GM21619 (cell line): ENCODE measurements at regions not wholly inside any gene's neighbourhood (a gene's known extent, or its start where the extent isn't known, plus 50 kb on each side); places are given as distances from the start of the nearest gene placed in this dataset.

Experiments
- ATAC-seq: cut with Tn5 transposase; IDR thresholded peaks from one replicate; pipeline ENCODE4 v1.9.1; 2021; ENCODE audit not compliant: unreplicated experiment

DNA sequence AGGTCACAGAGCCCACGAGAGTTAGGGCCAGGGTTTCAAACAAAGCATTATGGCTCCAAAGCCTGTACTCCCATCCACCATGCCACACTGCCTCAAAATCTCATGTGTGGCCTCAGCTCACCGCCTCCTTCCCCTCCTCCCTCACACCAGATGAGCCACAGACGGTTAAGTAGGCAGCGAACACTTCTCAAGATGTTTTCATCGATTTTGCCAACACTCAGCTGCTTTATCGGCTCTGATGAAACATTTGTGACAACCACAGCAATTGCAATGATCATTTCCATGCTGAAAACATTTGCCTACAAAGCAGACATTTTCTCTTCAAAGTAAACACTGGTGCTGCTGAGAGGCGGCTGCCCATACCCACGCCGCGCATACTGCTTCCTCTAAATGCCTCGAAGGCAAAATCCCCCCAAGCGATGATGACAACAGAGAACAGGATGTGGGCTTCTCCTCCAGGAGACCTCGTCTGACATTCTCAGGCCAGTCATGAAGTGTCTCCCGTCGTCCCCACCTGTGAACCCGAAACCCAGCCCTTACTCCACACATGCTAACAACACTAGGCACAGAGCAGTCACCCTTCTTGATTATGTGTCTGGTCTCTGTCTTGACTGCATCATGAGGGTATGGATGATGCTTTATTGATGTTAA lies 599.2 kb downstream of the SOX6 start:
- ATAC-seq: no peak

DNA sequence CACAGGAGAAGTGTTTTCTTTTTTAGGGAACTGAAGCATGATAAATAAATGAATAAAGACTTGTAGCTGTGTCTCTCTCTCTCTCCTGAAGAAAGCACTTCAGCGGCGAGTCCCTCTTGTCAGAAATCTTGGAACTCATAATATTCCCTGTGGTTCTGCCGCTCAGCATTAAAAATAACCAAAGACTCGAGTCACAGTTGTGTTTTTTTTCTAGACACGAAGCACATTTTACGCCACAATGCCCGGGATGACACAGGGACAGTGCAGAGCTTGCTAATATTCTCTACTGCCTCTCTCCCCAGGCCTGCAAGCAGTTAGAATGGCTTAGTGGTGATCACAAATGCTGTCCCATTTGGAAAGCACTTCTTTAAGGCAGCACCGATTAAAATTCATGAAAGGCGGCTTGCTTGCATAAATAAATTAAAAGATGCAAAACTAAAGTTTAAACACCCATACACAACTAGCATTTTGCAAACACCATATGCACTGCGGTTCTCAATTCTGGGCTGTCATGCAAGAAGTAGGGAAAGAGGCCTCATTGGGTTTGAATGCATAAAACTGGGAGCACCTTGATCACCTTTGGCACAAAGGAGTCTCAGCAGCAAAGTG lies 597.4 kb downstream of the SOX6 start:
- no peak for ATAC-seq

DNA sequence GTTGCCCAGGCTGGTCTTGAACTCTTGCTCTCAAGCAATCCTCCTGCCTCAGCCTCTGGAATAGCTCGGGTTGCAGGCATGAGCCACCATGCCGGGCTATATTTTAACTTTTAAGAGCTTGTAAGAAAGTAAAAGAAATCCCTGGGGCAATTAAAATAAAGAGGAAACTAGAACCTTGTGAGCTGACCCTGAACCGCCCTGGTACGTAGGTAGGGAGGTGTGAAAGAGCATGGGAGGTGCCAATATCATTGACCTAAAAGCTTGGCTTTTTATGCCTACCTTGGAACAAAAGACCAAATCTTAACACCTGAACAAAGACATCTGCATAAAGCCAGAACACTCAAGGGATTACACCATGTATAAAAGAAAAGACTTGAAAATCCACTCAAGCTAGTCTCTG lies 595.1 kb downstream of the SOX6 start:
- ATAC-seq: no peak

DNA sequence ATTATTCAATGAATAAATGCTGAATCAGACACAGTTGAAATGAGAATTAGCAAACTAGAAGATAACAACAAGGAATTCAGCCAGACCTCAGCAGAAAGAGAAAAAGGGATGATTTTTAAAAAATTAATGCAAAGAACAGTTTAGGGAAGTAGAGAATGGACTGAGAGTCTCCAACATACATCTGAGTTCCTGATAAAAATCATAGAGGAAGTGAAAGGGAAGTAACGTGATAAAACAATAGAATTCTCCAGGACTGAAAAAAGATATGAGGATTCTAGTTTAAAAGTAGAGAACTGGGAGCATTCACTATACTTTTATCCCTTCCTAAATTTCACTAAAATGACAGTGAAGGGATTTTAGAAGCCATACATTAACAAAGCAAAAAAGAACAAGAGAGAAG lies 592.0 kb downstream of the SOX6 start:
- ATAC-seq: no peak

DNA sequence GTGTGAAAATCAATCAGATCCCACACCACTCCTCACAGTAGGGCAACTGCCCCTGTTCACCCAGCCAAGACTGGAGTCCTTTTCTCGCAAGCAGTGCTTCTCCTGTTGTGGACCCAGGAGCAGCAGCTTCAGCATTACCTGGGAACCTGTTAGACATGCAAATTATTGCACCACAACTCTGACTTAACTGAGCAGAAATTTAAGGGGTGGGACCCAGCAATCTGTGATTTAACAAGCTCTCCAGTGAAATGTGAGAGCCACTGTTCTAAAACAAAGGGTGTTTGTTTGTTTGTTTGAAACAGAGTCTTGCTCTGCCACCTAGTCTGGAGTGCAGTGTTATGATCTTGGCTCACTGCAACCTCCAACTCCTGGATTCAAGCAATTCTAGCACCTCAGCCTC lies 591.4 kb downstream of the SOX6 start:
- ATAC-seq: no peak

DNA sequence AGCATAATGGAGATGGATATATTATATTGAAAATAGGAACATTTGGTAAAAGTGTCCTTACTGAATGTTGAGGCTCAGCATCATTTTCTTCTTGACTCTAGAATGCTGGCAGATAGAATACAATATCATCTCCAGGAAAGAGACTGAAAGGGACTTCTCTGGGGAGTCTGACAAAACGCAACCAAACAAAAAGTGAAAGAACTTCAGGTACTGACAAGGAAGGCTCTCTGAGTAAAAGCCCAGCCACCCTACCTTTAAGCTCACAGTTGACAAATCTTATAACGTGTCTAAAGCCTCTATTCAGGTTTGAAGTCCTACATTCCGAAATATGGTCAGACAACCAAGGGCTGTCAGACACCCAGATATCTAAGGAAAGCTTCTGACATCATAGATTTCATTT lies 590.8 kb downstream of the SOX6 start:
- ATAC-seq: no peak

DNA sequence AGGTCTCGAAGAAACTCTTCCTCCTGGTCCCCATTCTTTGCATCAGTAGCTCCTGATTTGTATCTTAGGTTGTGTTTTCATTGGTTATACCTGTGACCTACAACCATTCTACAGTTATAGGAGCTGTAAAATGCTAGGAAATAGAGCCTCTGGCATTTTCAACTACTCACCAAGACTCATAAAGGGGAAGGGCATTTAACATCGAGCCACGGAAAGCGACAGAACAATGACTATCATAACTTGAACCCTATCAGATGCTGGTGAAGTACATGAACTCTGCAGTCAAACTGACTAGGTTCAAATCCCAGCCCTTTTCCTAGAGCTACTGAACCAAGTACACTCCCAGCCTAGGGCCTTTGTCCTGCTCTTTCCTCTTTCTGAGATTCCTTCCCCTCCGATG lies 588.0 kb downstream of the SOX6 start:
- no peak for ATAC-seq

DNA sequence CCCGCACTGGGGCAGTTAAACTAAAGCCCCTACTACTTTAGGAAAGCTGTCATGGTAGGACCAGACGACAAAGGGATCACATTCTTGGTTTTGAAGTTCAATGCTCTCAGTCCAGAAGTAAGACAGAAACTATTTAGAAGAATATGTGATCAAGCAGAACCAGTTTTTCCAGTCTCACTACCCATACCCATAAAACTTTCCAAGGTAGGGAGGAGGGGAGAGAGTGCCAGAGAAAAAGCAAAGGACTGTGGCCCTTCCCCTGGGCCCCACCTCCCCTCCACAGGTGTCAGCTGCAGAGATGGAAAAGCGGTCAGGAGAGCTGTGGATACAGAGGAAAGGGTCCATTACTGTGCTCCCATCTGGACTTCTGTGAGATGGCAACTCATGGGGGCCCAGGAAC lies 587.1 kb downstream of the SOX6 start:
- no peak for ATAC-seq

DNA sequence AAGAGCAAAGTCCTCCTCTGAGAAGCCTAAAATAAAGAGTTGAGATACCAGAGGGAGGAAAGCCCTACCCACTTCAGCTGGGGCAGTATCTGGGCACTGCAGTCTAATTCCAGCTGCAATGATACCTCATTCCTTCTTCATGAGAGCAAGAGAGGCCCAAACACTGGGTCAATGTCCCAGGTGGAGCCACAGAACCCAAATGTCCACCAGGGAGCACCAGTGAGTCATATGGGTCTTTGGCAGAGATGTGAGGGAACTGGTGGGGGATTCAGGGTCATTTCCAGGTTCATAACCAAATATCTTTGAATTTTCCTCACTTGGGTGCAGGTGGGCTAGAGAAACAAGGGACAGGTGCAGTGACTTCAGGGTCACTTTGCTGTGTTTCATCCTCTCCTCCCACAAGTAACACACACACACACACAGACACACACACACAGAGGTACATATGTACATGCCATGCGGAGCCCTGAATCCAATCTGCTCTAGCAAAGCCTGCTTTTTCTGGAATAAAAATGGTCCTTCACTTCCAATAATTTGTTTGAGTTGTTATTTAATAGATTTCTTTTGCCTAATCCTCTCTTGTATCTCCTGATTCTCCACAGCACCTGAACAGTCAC lies 585.4 kb downstream of the SOX6 start:
- ATAC-seq: no peak

DNA sequence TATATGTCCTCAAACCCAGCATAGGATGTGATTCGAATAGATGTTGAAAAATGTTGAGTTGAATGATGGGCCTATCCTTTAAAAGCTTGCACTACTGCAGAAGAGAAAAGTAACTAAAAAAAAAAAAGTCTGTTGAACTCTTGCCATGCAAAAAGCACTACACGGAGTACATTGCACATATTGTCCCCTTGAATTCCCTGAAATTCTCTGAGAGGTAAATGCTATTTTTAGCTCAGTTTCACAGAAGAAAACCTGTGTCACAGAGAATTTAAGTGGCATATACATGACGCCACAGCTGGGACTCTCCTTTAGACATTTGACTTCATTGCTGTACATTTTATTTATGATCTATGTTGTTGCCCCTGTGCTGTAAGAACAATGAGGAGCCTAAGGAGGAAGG lies 583.8 kb downstream of the SOX6 start:
- ATAC-seq: no peak

DNA sequence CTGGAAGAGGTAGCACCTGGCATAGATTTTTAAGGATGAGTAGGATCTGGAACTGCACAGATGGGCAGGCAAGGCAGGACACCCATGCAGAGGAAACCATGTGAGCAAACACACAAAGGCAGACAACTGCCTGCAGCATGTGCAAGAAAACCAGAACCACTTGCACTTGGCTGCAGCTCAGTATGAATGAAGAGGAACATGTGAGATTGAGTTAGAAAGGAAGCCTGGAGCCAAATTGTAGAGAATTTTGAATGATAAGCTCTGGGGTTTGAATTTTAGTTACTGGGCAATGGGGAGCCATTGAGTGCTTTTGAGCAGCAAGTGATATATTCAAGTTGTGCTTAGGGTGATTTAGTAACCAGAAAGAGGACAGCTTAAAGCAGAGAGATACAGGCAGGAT lies 583.4 kb downstream of the SOX6 start:
- ATAC-seq: no peak

DNA sequence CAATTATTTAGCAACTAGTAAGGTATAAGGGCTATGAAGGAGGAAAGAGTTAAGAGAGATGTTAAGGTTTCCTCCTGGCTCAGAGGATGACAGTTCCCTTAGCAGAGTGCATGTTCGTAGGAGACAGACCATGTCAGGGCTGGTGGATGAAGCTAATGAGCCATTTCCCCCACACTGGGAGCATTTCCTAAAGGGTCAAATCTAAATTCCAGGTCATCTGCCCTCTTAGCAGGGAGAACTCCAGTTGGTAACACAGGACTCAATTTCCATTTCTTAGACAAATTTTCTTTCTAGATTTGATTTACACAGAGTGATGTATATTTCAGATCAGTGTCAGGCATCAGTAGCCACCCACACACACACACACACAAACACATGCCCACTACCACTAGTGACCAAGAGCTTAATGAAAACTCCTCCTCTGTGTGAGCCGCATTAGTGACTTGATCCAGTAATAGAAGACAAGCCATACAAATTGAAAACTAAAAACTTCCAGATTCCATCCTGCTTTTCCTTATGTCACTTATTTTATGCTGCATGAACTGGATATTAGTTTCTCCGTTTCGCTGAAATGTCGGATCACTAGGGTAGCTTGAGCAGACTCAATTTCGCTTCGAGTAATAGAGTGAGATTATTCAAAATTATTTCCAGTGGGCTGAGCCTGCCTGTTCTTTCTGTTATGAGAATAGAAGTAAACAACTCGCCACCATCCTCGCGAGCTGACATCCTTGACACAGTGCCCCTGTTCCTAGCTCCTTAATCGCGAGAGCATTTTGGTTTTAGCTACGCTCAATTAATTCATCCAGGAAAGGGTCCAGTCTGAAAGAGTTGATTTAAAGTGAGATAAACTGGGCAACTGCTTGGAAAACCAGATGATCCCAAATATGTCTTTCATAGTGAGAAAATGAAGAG lies 582.6 kb downstream of the SOX6 start:
- ATAC-seq: no peak

DNA sequence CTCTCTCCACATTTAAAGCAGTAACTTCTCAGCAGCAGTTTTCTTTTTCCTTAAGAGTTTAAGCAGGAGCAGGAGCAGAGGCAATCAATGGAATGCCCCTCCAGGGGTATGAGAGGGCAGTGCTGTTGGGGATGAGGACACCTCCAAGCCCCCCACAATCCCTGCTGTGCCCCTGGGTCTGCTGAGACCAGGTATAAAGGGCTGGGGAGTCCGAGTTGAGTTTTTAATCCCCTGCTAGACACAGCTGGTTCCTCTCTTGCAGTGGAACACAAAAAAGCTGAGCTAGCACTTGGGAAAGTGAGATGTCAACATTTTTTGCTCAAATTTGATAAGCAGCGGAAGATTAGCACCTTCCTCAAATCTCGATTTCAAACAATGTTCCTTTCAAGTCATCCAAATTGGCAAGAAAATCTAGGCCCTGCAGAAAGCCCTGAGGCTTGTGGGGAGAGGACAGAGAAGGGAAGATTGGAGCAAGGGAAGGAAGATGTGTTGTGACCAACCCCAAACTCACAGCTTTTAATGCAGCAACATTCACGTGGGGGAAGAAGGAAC lies 581.9 kb downstream of the SOX6 start:
- ATAC-seq: no peak

DNA sequence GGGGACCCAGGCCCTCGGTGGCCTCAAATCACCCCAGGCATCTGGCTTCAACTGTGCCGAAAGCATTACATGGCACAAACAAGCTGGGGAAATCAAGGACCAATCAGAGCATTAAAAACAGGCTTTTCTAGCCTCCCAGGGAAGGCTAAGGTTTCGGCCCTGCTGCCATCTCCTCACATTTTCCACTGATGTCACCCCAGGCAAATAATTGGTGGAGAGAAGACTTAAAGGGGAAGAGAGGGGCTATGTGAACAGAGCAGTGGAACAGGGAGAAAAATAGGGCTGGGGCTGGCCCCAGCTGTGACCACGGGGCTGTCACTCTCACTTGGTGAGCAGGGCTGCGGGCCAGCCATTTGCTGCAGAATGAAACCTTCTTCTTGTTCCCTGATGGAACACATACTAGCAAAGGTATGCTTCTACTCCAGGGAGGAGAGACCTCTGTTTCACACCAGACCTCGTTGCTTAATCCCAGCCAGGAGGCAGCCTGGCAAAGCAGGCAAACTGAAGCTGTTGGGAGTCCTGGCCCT lies 581.3 kb downstream of the SOX6 start:
- no peak for ATAC-seq

DNA sequence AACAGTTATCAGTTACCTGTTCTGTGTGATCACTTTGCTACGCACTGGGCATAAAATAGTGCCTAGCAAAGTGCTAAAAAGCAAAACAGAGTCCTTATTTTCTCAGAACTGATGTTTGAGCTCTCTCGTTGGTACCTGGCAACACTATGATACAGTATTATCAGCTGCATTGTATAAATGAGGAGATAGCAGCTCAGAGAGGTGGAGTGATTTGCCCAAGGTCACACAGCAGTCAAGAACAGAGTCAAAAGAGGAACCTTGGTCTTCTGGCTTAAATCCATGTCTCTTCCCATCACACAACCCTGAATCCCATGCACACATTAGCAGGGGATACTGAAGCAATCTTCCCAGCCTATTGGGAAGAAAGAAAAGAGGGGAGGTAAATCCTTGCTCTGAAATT lies 580.5 kb downstream of the SOX6 start:
- no peak for ATAC-seq

DNA sequence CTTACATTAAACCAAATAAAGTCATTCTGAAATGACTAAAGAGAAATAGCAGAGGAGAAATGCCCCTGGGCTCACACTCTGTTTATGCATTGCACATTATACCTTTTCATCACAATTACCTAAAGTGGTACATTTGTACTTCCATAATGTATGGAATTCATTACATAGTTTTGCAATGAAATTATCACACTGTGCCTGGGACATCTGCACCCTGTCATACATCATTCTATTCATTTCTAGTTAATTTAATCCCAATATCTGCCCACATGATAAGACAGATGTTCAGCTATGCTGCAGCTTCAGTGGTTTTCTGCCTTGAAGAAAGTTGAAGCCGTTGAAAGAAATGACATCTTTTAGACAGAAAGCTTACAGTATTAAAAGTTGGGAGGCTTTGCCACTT lies 580.0 kb downstream of the SOX6 start:
- ATAC-seq: no peak

DNA sequence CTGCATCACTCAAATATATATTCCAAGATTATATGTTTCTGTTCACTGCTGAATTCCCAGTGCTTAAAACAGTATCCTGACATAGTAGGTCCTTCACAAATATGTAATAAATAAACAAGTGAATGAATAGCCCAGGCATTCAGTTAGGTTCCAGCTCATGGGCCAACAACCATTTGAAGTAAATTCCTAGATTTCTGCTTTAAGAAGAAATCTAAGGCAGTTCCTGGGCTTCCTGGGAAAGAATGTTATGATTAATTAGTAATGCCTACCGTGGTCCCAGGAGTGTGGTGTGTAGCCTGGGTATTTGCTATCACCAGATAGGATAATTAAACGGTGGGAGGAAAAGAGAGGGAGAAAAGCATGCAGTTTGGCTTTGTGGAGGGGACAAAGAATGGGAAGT lies 576.8 kb downstream of the SOX6 start:
- ATAC-seq: no peak

DNA sequence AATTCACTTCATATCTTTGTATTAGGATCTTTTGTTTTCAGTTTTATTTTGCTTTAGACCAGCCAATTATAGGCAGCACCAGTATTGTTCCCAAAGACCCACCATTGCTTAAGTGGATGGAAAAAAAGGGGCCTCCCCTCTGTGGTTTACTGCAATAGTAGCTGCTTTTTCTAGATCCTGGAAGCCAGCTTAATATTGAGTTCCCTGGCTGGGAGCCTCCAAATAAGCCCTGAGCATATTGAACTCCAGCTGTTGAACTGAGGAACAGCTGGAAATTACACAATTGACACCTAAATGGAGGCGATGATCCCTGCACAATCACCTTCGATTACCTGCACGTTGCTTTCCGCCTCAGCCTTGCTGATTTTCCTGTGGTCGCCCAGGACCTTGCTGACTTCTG lies 576.0 kb downstream of the SOX6 start:
- no peak for ATAC-seq

DNA sequence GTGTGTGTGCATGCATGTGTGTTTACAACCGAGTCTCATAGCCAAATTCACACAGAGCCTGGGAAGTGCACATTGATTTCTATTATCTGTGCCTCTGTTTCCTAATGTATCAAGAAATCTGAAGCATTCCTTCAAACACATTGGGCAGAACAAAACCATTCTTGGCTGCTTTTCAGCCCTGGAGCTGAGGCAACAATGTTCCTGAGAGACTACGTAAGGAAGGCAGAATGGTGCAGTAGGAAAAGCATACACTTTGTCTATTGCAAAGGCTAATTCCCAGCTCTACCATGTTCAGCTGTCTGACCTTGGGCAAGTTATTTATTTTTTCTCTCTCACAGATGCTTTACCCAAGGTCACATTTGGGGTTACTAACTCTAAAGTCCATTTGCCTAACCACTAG lies 575.5 kb downstream of the SOX6 start:
- no peak for ATAC-seq

DNA sequence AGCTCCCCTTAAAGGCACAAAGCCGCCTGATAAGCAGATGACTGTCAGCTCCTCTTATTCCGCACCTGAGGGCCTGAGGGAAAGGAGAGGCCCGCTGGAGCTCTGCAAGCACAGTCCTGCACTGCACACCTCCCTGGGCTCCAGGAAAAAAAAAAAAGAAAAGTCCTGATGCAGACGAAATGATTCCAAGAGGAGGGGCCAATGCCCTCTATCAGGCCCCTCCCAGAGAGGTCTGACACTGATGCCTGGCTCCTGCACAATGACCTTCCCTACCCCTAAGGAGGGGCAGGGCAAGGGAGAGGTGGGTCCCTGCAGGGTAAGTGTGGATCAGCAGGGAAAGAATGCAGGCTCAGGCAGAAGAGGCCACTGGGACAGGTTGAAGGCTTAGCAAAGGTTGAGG lies 572.7 kb downstream of the SOX6 start:
- ATAC-seq: no peak
